ENCODE measurements at regions not wholly inside any gene's neighbourhood (a gene's known extent, or its start where the extent isn't known, plus 50 kb on each side); places are given as distances from the start of the nearest gene placed in this dataset.
"Not testable (repeated sequence)": the region's sequence is repeated elsewhere in the genome, so short reads cannot be mapped to it uniquely, and the experiment has no call there.

- Mint-ChIP-seq H3K27me3 (no peaks in the 10 kb centered on the region), H3K27ac (no peak overlapping the region), H3K4me1 (no peaks in the 10 kb centered on the region), H3K4me3 (no peak overlapping the region), H3K9me3 (no peaks in the 10 kb centered on the region)
- DNase-seq (no peak), ATAC-seq (no peak)
Measured at GRCh38 chr18:10247742-10248082, 206.7 kb upstream of the APCDD1 start.

- no peaks in the 10 kb centered on the region for H3K9me3 Mint-ChIP-seq
- no peak overlapping the region for H3K4me3 Mint-ChIP-seq
- no peaks in the 10 kb centered on the region for H3K27me3 Mint-ChIP-seq
- no peak overlapping the region for H3K27ac Mint-ChIP-seq
- ATAC-seq (no peak), DNase-seq (no peak)
- H3K4me1 Mint-ChIP-seq, result no peaks in the 10 kb centered on the region
Measured at GRCh38 chr18:10248738-10249137, 205.7 kb upstream of the APCDD1 start.

GRCh38 chr18:10249270-10249669 is 205.2 kb upstream of the APCDD1 start:
- DNase-seq (no peak), ATAC-seq (no peak)
- Mint-ChIP-seq H3K4me1 (no peaks in the 10 kb centered on the region), H3K27me3 (no peaks in the 10 kb centered on the region), H3K4me3 (no peak overlapping the region), H3K9me3 (no peaks in the 10 kb centered on the region), H3K27ac (no peak overlapping the region)

GRCh38 chr18:10249801-10250200 is 204.6 kb upstream of the APCDD1 start:
- no peak for ATAC-seq

GRCh38 chr18:10252494-10252893 is 201.9 kb upstream of the APCDD1 start:
- Mint-ChIP-seq H3K27ac (no peak overlapping the region), H3K9me3 (peaks cover 0 to 14% of the 10 kb centered on the region in 2 donors), H3K4me1 (no peaks in the 10 kb centered on the region), H3K27me3 (peaks cover 5% of the 10 kb centered on the region), H3K4me3 (no peak overlapping the region)
- DNase-seq (no peak), ATAC-seq (no peak)

More at GRCh38 chr18:10249801-10250200, 204.6 kb upstream of the APCDD1 start:
- no peak overlapping the region for H3K27ac Mint-ChIP-seq
- H3K4me3 Mint-ChIP-seq, result no peak overlapping the region
- no peaks in the 10 kb centered on the region for H3K9me3 Mint-ChIP-seq
- H3K27me3 Mint-ChIP-seq, result no peaks in the 10 kb centered on the region
- H3K4me1 Mint-ChIP-seq, result no peaks in the 10 kb centered on the region
- no peak for DNase-seq

GRCh38 chr18:10252952-10253705 is 201.3 kb upstream of the APCDD1 start:
- H3K4me1 Mint-ChIP-seq, result no peaks in the 10 kb centered on the region
- no peak for ATAC-seq
- H3K27ac Mint-ChIP-seq, result no peak overlapping the region
- no peak overlapping the region for H3K4me3 Mint-ChIP-seq
- H3K9me3 Mint-ChIP-seq, result peaks cover 0 to 16% of the 10 kb centered on the region in 2 donors
- no peak for DNase-seq
- peaks cover 7% of the 10 kb centered on the region for H3K27me3 Mint-ChIP-seq

GRCh38 chr18:10256276-10256675 is 198.2 kb upstream of the APCDD1 start:
- H3K9me3 Mint-ChIP-seq, result peaks cover 0 to 16% of the 10 kb centered on the region in 2 donors
- H3K4me1 Mint-ChIP-seq, DNase-seq, H3K4me3 Mint-ChIP-seq, ATAC-seq, H3K27ac Mint-ChIP-seq, H3K27me3 Mint-ChIP-seq: not testable (repeated sequence)

- Mint-ChIP-seq H3K4me1 (no peaks in the 10 kb centered on the region), H3K27ac (no peak overlapping the region), H3K27me3 (peaks cover 7% of the 10 kb centered on the region), H3K9me3 (peaks cover 0 to 16% of the 10 kb centered on the region in 2 donors), H3K4me3 (no peak overlapping the region)
- no peak for ATAC-seq
- DNase-seq, result no peak
Measured at GRCh38 chr18:10258836-10259474, 195.5 kb upstream of the APCDD1 start.

- ATAC-seq (no peak), DNase-seq (no peak)
- no peak overlapping the region for H3K4me3 Mint-ChIP-seq
- H3K9me3 Mint-ChIP-seq, result peaks cover 0 to 16% of the 10 kb centered on the region in 2 donors
- H3K27me3 Mint-ChIP-seq, result peaks cover 7% of the 10 kb centered on the region
- H3K27ac Mint-ChIP-seq, result peak overlapping the region in 1 of 2 donors; percentile 64
- H3K4me1 Mint-ChIP-seq, result no peaks in the 10 kb centered on the region
Measured at GRCh38 chr18:10259901-10260300, 194.5 kb upstream of the APCDD1 start.

GRCh38 chr18:10261344-10262276 is 192.8 kb upstream of the APCDD1 start:
- H3K4me1 Mint-ChIP-seq, result no peaks in the 10 kb centered on the region
- peaks cover 7% of the 10 kb centered on the region for H3K27me3 Mint-ChIP-seq
- H3K9me3 Mint-ChIP-seq, result peaks cover 0 to 11% of the 10 kb centered on the region in 2 donors
- H3K4me3 Mint-ChIP-seq, result no peak overlapping the region
- DNase-seq (no peak), ATAC-seq (peak; percentile 50)
- H3K27ac Mint-ChIP-seq, result peak overlapping the region; percentile 5 to 66

GRCh38 chr18:10262566-10262965 is 191.9 kb upstream of the APCDD1 start:
- ATAC-seq (no peak), DNase-seq (no peak)
- Mint-ChIP-seq H3K9me3 (peaks cover 0 to 1% of the 10 kb centered on the region in 2 donors), H3K4me1 (no peaks in the 10 kb centered on the region), H3K4me3 (no peak overlapping the region), H3K27ac (no peak overlapping the region), H3K27me3 (peaks cover 1% of the 10 kb centered on the region)

- ATAC-seq, result no peak
- Mint-ChIP-seq H3K4me1 (no peaks in the 10 kb centered on the region), H3K4me3 (no peak overlapping the region), H3K27ac (no peak overlapping the region), H3K9me3 (no peaks in the 10 kb centered on the region), H3K27me3 (no peaks in the 10 kb centered on the region)
- no peak for DNase-seq
Measured at GRCh38 chr18:10264260-10264659, 190.2 kb upstream of the APCDD1 start.

GRCh38 chr18:10265560-10266333 is 188.7 kb upstream of the APCDD1 start:
- DNase-seq, result no peak
- no peaks in the 10 kb centered on the region for H3K4me1 Mint-ChIP-seq

GRCh38 chr18:10266334-10266590 is 188.2 kb upstream of the APCDD1 start:
- H3K4me1 Mint-ChIP-seq, result no peaks in the 10 kb centered on the region

More at GRCh38 chr18:10265560-10266333, 188.7 kb upstream of the APCDD1 start:
- no peak for ATAC-seq
- Mint-ChIP-seq H3K4me3 (no peak overlapping the region), H3K9me3 (no peaks in the 10 kb centered on the region), H3K27me3 (no peaks in the 10 kb centered on the region), H3K27ac (no peak overlapping the region)

GRCh38 chr18:10269261-10269660 is 185.2 kb upstream of the APCDD1 start:
- no peaks in the 10 kb centered on the region for H3K27me3 Mint-ChIP-seq

More at GRCh38 chr18:10266334-10266590, 188.2 kb upstream of the APCDD1 start:
- DNase-seq (no peak), ATAC-seq (no peak)
- no peak overlapping the region for H3K27ac Mint-ChIP-seq
- H3K4me3 Mint-ChIP-seq, result no peak overlapping the region
- no peaks in the 10 kb centered on the region for H3K27me3 Mint-ChIP-seq
- H3K9me3 Mint-ChIP-seq, result no peaks in the 10 kb centered on the region

More at GRCh38 chr18:10269261-10269660, 185.2 kb upstream of the APCDD1 start:
- H3K9me3 Mint-ChIP-seq, result no peaks in the 10 kb centered on the region
- H3K4me3 Mint-ChIP-seq, result no peak overlapping the region
- ATAC-seq, result no peak
- H3K4me1 Mint-ChIP-seq, result no peaks in the 10 kb centered on the region
- H3K27ac Mint-ChIP-seq, result no peak overlapping the region
- DNase-seq, result no peak

Data from stimulated activated naive CD8-positive, alpha-beta T cell treated with anti-CD3 and anti-CD28 coated beads, Interleukin-15, amount 100 ng/mL, for 72 hours (primary cell).